SK-MEL-5 (cell line): ENCODE measurements at regions not wholly inside any gene's neighbourhood (a gene's known extent, or its start where the extent isn't known, plus 50 kb on each side); places are given as distances from the start of the nearest gene placed in this dataset.

Experiments used
- DNase-seq: peaks from one replicate; pipeline ENCODE4 v3.0.0-alpha.2; 2016; ENCODE audit warnings: low read depth, low spot score
- in situ Hi-C: cut with HindIII; loops from 2 replicates; pipeline ENCODE4 v1.10.0; 2016; ENCODE audit warnings: low sequenced_read_pairs, high pct_unique_total_duplicates, low pct_unique_long_range_greater_than_20kb

GRCh38 chr4:8763966-8764901, 107.4 kb downstream of the HMX1 start:
- in situ Hi-C loops, result no loop called here
- no peak for DNase-seq

GRCh38 chr4:8762951-8763735, 108.5 kb downstream of the HMX1 start:
- no peak for DNase-seq
- in situ Hi-C loops, result no loop called here

GRCh38 chr4:8762356-8762755, 109.3 kb downstream of the HMX1 start:
- no peak for DNase-seq
- in situ Hi-C loops, result no loop called here

- DNase-seq, result no peak
- in situ Hi-C loops, result no loop called here
Observed at GRCh38 chr4:8761824-8762205, 109.8 kb downstream of the HMX1 start.

- in situ Hi-C loops, result no loop called here
- no peak for DNase-seq
Observed at GRCh38 chr4:8761167-8761823, 110.3 kb downstream of the HMX1 start.

- in situ Hi-C loops, result no loop called here
- DNase-seq, result no peak
Observed at GRCh38 chr4:8760561-8760960, 111.1 kb downstream of the HMX1 start.

GRCh38 chr4:8759987-8760386, 111.7 kb downstream of the HMX1 start:
- no peak for DNase-seq
- in situ Hi-C loops, result no loop called here

- in situ Hi-C loops, result no loop called here
- no peak for DNase-seq
Observed at GRCh38 chr4:8756816-8757215, 114.8 kb downstream of the HMX1 start.

- DNase-seq, result peak; percentile 23
- in situ Hi-C loops, result no loop called here
Observed at GRCh38 chr4:8754634-8755589, 116.7 kb downstream of the HMX1 start.

GRCh38 chr4:8748236-8748575, 123.4 kb downstream of the HMX1 start:
- no peak for DNase-seq
- in situ Hi-C loops, result no loop called here

GRCh38 chr4:8747467-8748235, 124.0 kb downstream of the HMX1 start:
- in situ Hi-C loops, result no loop called here
- no peak for DNase-seq

GRCh38 chr4:8746523-8747466, 124.8 kb downstream of the HMX1 start:
- in situ Hi-C loops, result no loop called here
- DNase-seq, result no peak

GRCh38 chr4:8745826-8746225, 125.8 kb downstream of the HMX1 start:
- no peak for DNase-seq
- in situ Hi-C loops, result no loop called here

GRCh38 chr4:8745005-8745790, 126.4 kb downstream of the HMX1 start:
- DNase-seq, result no peak
- in situ Hi-C loops, result no loop called here
